Liver (tissue), 8 donors: ENCODE measurements at regions not wholly inside any gene's neighbourhood (a gene's known extent, or its start where the extent isn't known, plus 50 kb on each side); places are given as distances from the start of the nearest gene placed in this dataset.
"Not testable (repeated sequence)": the region's sequence is repeated elsewhere in the genome, so short reads cannot be mapped to it uniquely, and the experiment has no call there.

Source experiments
- DNase-seq: peaks from one replicate; pipeline ENCODE4 v3.0.0-alpha.2; 2017; ENCODE audit warnings: low spot score
- H3K27ac ChIP-seq, 2 donors: one replicate each; pipeline ENCODE4 v1.7.0; 2013; ENCODE audit warnings: inconsistent platforms in 2 of 2, low read length in 2 of 2, control low read depth in 1 of 2, low read depth in 1 of 2, mild to moderate bottlenecking in 1 of 2
- H3K27me3 ChIP-seq, 4 donors: one replicate each; pipeline versions ENCODE4 v1.6.1 to v1.7.0; 2013; ENCODE audit warnings: low read length in 3 of 4, inconsistent platforms in 1 of 4, mild to moderate bottlenecking in 1 of 4, moderate library complexity in 1 of 4; ENCODE audit not compliant: control insufficient read depth in 4 of 4, insufficient read depth in 4 of 4
- H3K36me3 ChIP-seq, 4 donors: one replicate each; pipeline versions ENCODE4 v1.6.1 to v1.7.0; 2013; ENCODE audit warnings: low read length in 3 of 4, mild to moderate bottlenecking in 3 of 4, low read depth in 1 of 4, moderate library complexity in 1 of 4; ENCODE audit not compliant: control insufficient read depth in 4 of 4, insufficient read depth in 3 of 4
- H3K4me1 ChIP-seq, 4 donors: one replicate each; pipeline versions ENCODE4 v1.6.1 to v1.7.0; 2013; ENCODE audit warnings: low read length in 3 of 4, mild to moderate bottlenecking in 3 of 4, moderate library complexity in 1 of 4; ENCODE audit not compliant: control insufficient read depth in 4 of 4, insufficient read depth in 4 of 4
- H3K4me3 ChIP-seq, 3 donors: one replicate each; pipeline versions ENCODE4 v1.6.1 to v1.7.0; 2013; ENCODE audit warnings: low read length in 3 of 3, control low read depth in 1 of 3, low read depth in 1 of 3, mild to moderate bottlenecking in 1 of 3
- H3K9ac ChIP-seq, 2 donors: one replicate each; pipeline ENCODE4 v1.7.0; 2013; ENCODE audit warnings: low read length in 2 of 2, mild to moderate bottlenecking in 2 of 2, moderate library complexity in 2 of 2, control low read depth in 1 of 2, low read depth in 1 of 2
- H3K9me3 ChIP-seq, 4 donors: one replicate each; pipeline versions ENCODE4 v1.6.1 to v1.7.0; 2013; ENCODE audit warnings: low read length in 3 of 4; ENCODE audit not compliant: control insufficient read depth in 4 of 4
- CTCF ChIP-seq: fragments of 150-350 bp; IDR thresholded peaks from 2 replicates; pipeline ENCODE4 v1.5.1; 2017; ENCODE audit warnings: improper control_type of control experiment, low read depth, low read length; ENCODE audit not compliant: missing input control
- FOXA2 ChIP-seq: IDR thresholded peaks from 2 replicates; pipeline ENCODE4 v1.6.1; 2016; ENCODE audit warnings: antibody characterized with exemption
- JUND ChIP-seq, 2 donors: IDR thresholded peaks; 2 replicates each; pipeline ENCODE4 v1.6.1; 2016; ENCODE audit warnings: antibody characterized with exemption in 2 of 2
- MAX ChIP-seq: IDR thresholded peaks from 2 replicates; pipeline ENCODE4 v1.6.1; 2016; ENCODE audit warnings: antibody characterized with exemption
- RAD21 ChIP-seq, 2 donors: IDR thresholded peaks; 2 replicates each; pipeline ENCODE4 v1.6.1; 2016; ENCODE audit warnings: antibody characterized with exemption in 2 of 2, mild to moderate bottlenecking in 2 of 2
- REST ChIP-seq: IDR thresholded peaks from 2 replicates; pipeline ENCODE4 v1.6.1; 2016; ENCODE audit warnings: antibody characterized with exemption, mild to moderate bottlenecking
- RXRA ChIP-seq, 2 donors: IDR thresholded peaks; 2 replicates each; pipeline ENCODE4 v1.6.1; 2017 to 2018; ENCODE audit warnings: antibody characterized with exemption in 2 of 2, mild to moderate bottlenecking in 1 of 2
- ZBTB33 ChIP-seq: IDR thresholded peaks from 2 replicates; pipeline ENCODE4 v1.6.1; 2016; ENCODE audit warnings: antibody characterized with exemption
- WGBS: extraction: QIAGEN DNeasy Blood & Tissue Kit; methylation state at CpG from one replicate; pipeline ENCODE4 v1.1.7; 2013; 5-methylcytosine and 5-hydroxymethylcytosine counted together
- donor health status: healthy.
- donor health status: healthy.
- donor health status: healthy.
- donor health status: healthy.
- donor health status: healthy.

- TF ChIP-seq CTCF, result no peak
Measured at GRCh38 chr4:189221691-189222090, 719.0 kb upstream of the FRG1 start (continued).

GRCh38 chr4:189228726-189229125 lies 711.9 kb upstream of the FRG1 start:
- H3K4me3 ChIP-seq, result no peak overlapping the region
- 85% methylated on average over 1 of the region's 1 CpG for WGBS
- no peaks in the 10 kb centered on the region for H3K27me3 ChIP-seq
- DNase-seq, result no peak
- H3K36me3 ChIP-seq, result no peaks in the 10 kb centered on the region
- H3K27ac ChIP-seq, result no peak overlapping the region
- H3K9me3 ChIP-seq, result no peaks in the 10 kb centered on the region
- TF ChIP-seq MAX, result no peak
- no peak for TF ChIP-seq ZBTB33
- no peak for TF ChIP-seq CTCF
- no peak for TF ChIP-seq RAD21 (IDR thresholded peaks at IDR 0.05)
- no peak for TF ChIP-seq REST
- TF ChIP-seq RXRA (IDR thresholded peaks at IDR 0.05), result no peak
- no peak for TF ChIP-seq JUND (IDR thresholded peaks at IDR 0.05)
- no peaks in the 10 kb centered on the region for H3K4me1 ChIP-seq
- no peak overlapping the region for H3K9ac ChIP-seq

GRCh38 chr4:189232274-189232673 lies 708.4 kb upstream of the FRG1 start:
- no peak overlapping the region for H3K27ac ChIP-seq
- H3K9ac ChIP-seq, result no peak overlapping the region
- no peak for DNase-seq
- H3K4me1 ChIP-seq, result no peaks in the 10 kb centered on the region
- no peak overlapping the region for H3K4me3 ChIP-seq
- no peaks in the 10 kb centered on the region for H3K27me3 ChIP-seq
- WGBS, result 90% methylated on average over 2 of the region's 2 CpGs
- H3K9me3 ChIP-seq, result no peaks in the 10 kb centered on the region
- no peaks in the 10 kb centered on the region for H3K36me3 ChIP-seq
- no peak for TF ChIP-seq ZBTB33
- no peak for TF ChIP-seq FOXA2
- TF ChIP-seq JUND (IDR thresholded peaks at IDR 0.05), result no peak

GRCh38 chr4:189233754-189234153 lies 706.9 kb upstream of the FRG1 start:
- not testable (repeated sequence) for H3K27me3 ChIP-seq, DNase-seq, H3K36me3 ChIP-seq, H3K27ac ChIP-seq, H3K4me3 ChIP-seq, H3K4me1 ChIP-seq, H3K9me3 ChIP-seq, H3K9ac ChIP-seq
- no CpG with 5 or more reads among the region's 1 CpG for WGBS

- H3K27ac ChIP-seq, H3K36me3 ChIP-seq, H3K4me1 ChIP-seq, H3K4me3 ChIP-seq, DNase-seq, H3K27me3 ChIP-seq, H3K9ac ChIP-seq, H3K9me3 ChIP-seq: not testable (repeated sequence)
Measured at GRCh38 chr4:189234948-189235347, 705.7 kb upstream of the FRG1 start.
